ENCODE measurements at regions not wholly inside any gene's neighbourhood (a gene's known extent, or its start where the extent isn't known, plus 50 kb on each side); places are given as distances from the start of the nearest gene placed in this dataset.

DNA sequence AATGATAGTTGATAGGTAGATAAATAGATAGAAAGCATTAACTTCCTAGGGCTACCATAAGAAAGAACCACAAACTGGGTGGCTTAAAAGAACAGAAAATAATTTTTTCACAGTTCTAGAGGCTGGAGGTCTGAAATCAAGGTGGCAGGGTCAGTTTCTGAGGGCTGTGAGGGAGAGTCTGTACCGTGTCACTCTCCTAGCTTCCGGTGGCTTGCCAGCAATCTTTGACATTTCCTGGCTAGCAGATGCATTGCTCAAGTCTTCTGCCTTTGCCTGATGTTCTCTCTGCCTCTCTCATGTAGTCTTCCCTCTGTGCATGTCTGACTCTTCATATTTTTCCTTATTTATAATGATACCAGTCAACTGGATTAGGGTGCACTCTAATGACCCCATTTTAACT lies 1132.7 kb downstream of the CDH9 start:
- H3K4me3 ChIP-seq (ENCODE audit: low read depth, low read length), result no peak overlapping the region
- peaks cover 2% of the 10 kb centered on the region for H3K9me3 ChIP-seq (ENCODE audit: control insufficient read depth, insufficient read depth, low read length)
- H3K27me3 ChIP-seq (ENCODE audit: control insufficient read depth, insufficient read depth, low read length), result no peaks in the 10 kb centered on the region
- WGBS (ENCODE audit: insufficient coverage), result 92% methylated on average over 2 of the region's 2 CpGs
- no peak for DNase-seq (ENCODE audit: low read depth in 4 of 6, low spot score in 6 of 6)
- no peaks in the 10 kb centered on the region for H3K4me1 ChIP-seq (ENCODE audit: control insufficient read depth, insufficient read depth, low read length)
- H3K27ac ChIP-seq (ENCODE audit: low read depth, low read length), result no peak overlapping the region
- no peaks in the 10 kb centered on the region for H3K36me3 ChIP-seq (ENCODE audit: control insufficient read depth, insufficient read depth, low read length)

DNA sequence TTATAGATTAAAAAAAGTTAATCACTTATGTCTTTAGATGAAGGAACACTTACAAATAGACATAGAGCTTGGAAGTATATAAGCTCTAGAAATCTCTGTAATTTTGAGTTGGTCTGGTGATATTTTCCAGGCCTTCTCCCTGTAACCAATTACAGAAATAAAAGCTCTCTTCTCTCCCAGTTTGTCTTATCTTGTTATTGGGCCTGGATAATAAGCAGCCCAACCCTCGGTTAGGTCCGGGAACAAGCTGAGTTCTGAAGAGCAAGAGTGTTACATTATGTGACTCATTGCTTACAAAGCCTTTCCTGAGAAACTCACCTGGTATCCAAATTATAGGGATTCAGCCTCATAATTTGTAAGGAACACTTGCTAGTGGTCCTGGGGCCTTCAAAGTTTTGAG lies 1146.2 kb downstream of the CDH9 start:
- Histone ChIP-seq H3K9me3 (ENCODE audit: control insufficient read depth, insufficient read depth, low read length) (peaks cover 2% of the 10 kb centered on the region), H3K4me3 (ENCODE audit: low read depth, low read length) (no peak overlapping the region), H3K4me1 (ENCODE audit: control insufficient read depth, insufficient read depth, low read length) (no peaks in the 10 kb centered on the region), H3K36me3 (ENCODE audit: control insufficient read depth, insufficient read depth, low read length) (no peaks in the 10 kb centered on the region), H3K27ac (ENCODE audit: low read depth, low read length) (no peak overlapping the region), H3K27me3 (ENCODE audit: control insufficient read depth, insufficient read depth, low read length) (no peaks in the 10 kb centered on the region)
- WGBS (ENCODE audit: insufficient coverage), result no CpG with 5 or more reads among the region's 2 CpGs
- DNase-seq (ENCODE audit: low read depth in 4 of 6, low spot score in 6 of 6), result no peak

DNA sequence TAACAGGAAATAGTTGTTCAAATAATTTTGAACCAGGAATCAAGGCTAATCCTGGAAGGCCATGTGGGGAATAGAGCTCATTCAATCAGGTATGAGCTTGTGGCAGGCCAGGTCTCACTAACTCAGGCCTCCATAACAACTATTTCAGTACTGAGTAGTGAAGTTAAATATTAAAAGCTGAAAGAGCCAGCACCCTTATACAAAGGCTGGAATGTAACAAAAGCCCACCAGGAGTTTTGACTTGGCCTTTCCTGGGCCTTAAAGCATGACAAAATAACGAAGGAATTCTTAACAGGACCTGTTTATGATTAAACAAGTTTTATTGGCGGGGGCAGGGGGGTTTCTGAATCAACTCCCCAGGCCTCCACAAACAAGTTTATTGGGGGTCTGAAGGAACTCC lies 1146.7 kb downstream of the CDH9 start:
- H3K9me3 ChIP-seq (ENCODE audit: control insufficient read depth, insufficient read depth, low read length), result peaks cover 2% of the 10 kb centered on the region
- H3K27ac ChIP-seq (ENCODE audit: low read depth, low read length), result no peak overlapping the region
- no peaks in the 10 kb centered on the region for H3K36me3 ChIP-seq (ENCODE audit: control insufficient read depth, insufficient read depth, low read length)
- H3K27me3 ChIP-seq (ENCODE audit: control insufficient read depth, insufficient read depth, low read length), result no peaks in the 10 kb centered on the region
- no peaks in the 10 kb centered on the region for H3K4me1 ChIP-seq (ENCODE audit: control insufficient read depth, insufficient read depth, low read length)
- DNase-seq (ENCODE audit: low read depth in 4 of 6, low spot score in 6 of 6), result no peak
- WGBS (ENCODE audit: insufficient coverage), result no CpG with 5 or more reads among the region's 2 CpGs
- H3K4me3 ChIP-seq (ENCODE audit: low read depth, low read length), result no peak overlapping the region

DNA sequence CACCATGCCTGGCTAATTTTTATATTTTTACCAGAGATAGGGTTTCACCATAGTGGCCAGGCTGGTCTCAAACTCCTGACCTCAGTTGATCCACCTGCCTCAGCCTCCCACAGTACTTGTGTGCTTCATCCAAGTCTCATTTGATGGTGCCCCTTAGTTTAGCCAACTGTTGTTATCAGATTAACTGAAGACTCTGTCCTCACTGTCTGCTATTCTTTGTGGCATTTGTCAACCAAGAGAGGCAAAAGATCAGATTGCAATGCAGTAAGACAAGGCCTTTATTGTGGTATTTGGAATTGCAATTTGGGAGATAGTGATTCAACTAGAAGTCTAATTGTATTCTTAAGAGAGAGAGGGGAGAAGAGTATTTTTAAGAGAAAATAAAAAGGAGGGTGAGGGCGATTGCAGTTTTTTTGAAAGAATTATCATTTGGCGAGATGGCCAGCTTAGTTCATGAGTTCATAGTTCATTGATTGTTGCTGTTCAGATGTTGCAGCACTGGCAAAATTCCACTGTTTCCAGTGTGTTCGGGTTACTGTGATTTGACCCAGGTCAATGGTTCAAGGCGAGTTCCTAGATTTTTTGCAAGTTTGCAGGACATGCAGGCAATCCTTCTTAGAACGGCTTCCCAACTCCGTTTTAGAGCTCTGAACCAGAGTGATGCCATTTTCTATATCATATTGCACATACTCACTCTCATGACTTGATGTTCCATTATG lies 1156.9 kb downstream of the CDH9 start:
- no peaks in the 10 kb centered on the region for H3K27me3 ChIP-seq (ENCODE audit: control insufficient read depth, insufficient read depth, low read length)
- H3K4me1 ChIP-seq (ENCODE audit: control insufficient read depth, insufficient read depth, low read length), result no peaks in the 10 kb centered on the region
- no peaks in the 10 kb centered on the region for H3K36me3 ChIP-seq (ENCODE audit: control insufficient read depth, insufficient read depth, low read length)
- H3K9me3 ChIP-seq (ENCODE audit: control insufficient read depth, insufficient read depth, low read length), result no peaks in the 10 kb centered on the region
- 96% methylated on average over 5 of the region's 6 CpGs for WGBS (ENCODE audit: insufficient coverage)
- H3K27ac ChIP-seq (ENCODE audit: low read depth, low read length), result no peak overlapping the region
- no peak overlapping the region for H3K4me3 ChIP-seq (ENCODE audit: low read depth, low read length)
- DNase-seq (ENCODE audit: low read depth in 4 of 6, low spot score in 6 of 6), result no peak

DNA sequence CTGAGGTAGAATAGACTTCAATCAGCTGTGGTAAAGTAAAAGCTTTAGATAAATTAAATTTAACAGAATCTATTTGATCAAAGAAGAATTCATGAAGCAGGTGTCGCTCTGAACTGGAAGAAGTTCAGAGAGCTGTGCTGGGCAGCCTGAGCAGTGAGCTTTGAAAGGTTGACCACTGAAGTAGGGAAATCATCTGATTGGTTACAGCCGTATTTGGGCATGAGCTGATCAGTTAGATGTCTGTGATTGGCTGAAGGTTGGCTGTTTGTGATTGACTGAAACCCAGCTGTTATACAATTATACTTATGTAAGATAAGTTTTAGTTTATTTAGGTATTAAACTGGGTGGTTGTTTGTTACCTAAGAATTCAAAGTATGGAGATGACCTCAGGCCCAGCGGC lies 1174.6 kb downstream of the CDH9 start:
- no peak for DNase-seq (ENCODE audit: low read depth in 4 of 6, low spot score in 6 of 6)

DNA sequence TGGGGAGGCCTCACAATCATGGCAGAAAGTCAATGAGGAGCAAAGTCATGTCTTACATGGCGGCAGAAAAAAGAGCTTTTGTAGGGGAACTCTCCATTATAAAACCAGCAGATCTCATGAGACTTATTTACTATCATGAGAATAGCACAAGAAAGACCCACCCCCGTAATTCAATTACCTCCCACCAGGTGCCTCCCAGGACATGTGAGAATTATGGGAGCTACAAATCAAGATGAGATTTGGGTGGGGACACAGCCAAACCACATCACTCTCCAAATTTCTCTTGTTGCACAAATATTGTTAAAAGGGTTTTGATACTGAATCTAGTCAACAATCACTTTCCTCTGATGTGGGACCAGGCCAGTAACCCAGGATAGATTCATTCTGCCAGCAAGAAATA lies 1176.1 kb downstream of the CDH9 start:
- Histone ChIP-seq H3K27me3 (ENCODE audit: control insufficient read depth, insufficient read depth, low read length) (no peaks in the 10 kb centered on the region), H3K4me1 (ENCODE audit: control insufficient read depth, insufficient read depth, low read length) (no peaks in the 10 kb centered on the region), H3K9me3 (ENCODE audit: control insufficient read depth, insufficient read depth, low read length) (no peaks in the 10 kb centered on the region), H3K4me3 (ENCODE audit: low read depth, low read length) (no peak overlapping the region), H3K36me3 (ENCODE audit: control insufficient read depth, insufficient read depth, low read length) (no peaks in the 10 kb centered on the region), H3K27ac (ENCODE audit: low read depth, low read length) (no peak overlapping the region)
- WGBS (ENCODE audit: insufficient coverage), result no CpG with 5 or more reads among the region's 2 CpGs
- no peak for DNase-seq (ENCODE audit: low read depth in 4 of 6, low spot score in 6 of 6)

More for the DNA sequence above, 1174.6 kb downstream of the CDH9 start:
- H3K9me3 ChIP-seq (ENCODE audit: control insufficient read depth, insufficient read depth, low read length), result no peaks in the 10 kb centered on the region
- no peaks in the 10 kb centered on the region for H3K4me1 ChIP-seq (ENCODE audit: control insufficient read depth, insufficient read depth, low read length)
- H3K4me3 ChIP-seq (ENCODE audit: low read depth, low read length), result no peak overlapping the region
- WGBS (ENCODE audit: insufficient coverage), result 89% methylated on average over 1 of the region's 3 CpGs
- no peaks in the 10 kb centered on the region for H3K36me3 ChIP-seq (ENCODE audit: control insufficient read depth, insufficient read depth, low read length)
- no peak overlapping the region for H3K27ac ChIP-seq (ENCODE audit: low read depth, low read length)
- H3K27me3 ChIP-seq (ENCODE audit: control insufficient read depth, insufficient read depth, low read length), result no peaks in the 10 kb centered on the region

DNA sequence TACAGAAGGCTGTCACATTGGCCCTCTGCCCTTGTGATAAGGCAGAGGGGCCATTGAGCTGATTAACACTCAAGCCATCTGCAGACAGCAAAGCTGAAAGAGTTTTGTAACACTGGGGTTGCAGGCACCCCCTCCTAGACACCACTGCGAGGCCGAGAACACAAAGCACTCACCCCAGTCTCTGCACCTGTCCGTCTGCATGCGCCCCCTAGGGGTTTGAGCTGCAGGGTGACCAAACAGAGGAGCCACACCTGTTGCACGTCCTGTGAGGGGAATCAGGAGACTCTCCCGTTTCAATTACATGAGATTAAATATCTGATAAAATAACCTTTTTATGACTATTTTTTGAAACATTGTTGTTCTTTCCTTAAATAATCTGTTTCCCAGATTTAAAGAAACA lies 1180.4 kb downstream of the CDH9 start:
- Histone ChIP-seq H3K27ac (ENCODE audit: low read depth, low read length) (no peak overlapping the region), H3K36me3 (ENCODE audit: control insufficient read depth, insufficient read depth, low read length) (no peaks in the 10 kb centered on the region), H3K27me3 (ENCODE audit: control insufficient read depth, insufficient read depth, low read length) (no peaks in the 10 kb centered on the region), H3K4me1 (ENCODE audit: control insufficient read depth, insufficient read depth, low read length) (no peaks in the 10 kb centered on the region), H3K4me3 (ENCODE audit: low read depth, low read length) (no peak overlapping the region), H3K9me3 (ENCODE audit: control insufficient read depth, insufficient read depth, low read length) (no peaks in the 10 kb centered on the region)
- 40% methylated on average over 2 of the region's 6 CpGs for WGBS (ENCODE audit: insufficient coverage)
- DNase-seq (ENCODE audit: low read depth in 4 of 6, low spot score in 6 of 6), result no peak

DNA sequence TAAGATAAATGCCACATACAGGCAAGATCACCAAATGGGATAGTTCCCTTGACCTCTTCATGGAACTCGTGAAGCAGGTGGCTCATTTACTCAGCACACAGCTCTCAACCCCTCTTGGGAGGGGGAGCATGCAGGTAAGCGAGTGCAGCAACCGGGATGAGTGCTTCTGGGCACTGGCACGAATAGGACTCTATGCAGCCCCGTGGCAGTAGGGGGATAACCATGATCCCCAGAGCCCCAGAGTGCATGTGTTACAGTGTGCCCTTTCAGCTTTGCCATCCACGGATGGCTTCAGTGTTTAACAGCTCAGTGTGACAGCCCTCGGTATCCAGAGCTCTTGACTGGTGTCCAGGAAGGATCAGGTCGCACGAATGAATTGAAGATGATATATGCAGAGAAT lies 1187.1 kb downstream of the CDH9 start:
- WGBS (ENCODE audit: insufficient coverage), result 83% methylated on average over 9 of the region's 9 CpGs

DNA sequence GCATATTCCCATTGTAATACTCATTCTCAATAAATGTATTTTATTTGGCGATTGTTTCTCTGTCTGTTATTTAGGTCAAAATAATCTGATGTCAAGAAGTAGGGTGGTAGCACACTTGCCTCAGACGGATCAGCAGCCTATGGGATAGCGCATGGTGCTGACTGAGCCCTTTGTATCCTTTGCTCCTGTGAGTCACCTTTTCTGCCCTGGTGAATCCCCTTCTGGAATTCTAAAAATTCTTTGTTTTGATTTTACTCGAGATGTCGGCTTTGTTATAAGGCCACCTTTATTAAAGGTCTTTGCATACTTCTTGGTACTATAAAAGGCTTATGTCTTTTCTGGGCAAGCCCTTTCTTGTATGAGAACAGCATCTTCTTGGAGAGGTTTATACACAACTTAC lies 1187.8 kb downstream of the CDH9 start:
- Histone ChIP-seq H3K27me3 (ENCODE audit: control insufficient read depth, insufficient read depth, low read length) (no peaks in the 10 kb centered on the region), H3K4me1 (ENCODE audit: control insufficient read depth, insufficient read depth, low read length) (no peaks in the 10 kb centered on the region), H3K4me3 (ENCODE audit: low read depth, low read length) (no peak overlapping the region), H3K36me3 (ENCODE audit: control insufficient read depth, insufficient read depth, low read length) (no peaks in the 10 kb centered on the region), H3K27ac (ENCODE audit: low read depth, low read length) (no peak overlapping the region), H3K9me3 (ENCODE audit: control insufficient read depth, insufficient read depth, low read length) (no peaks in the 10 kb centered on the region)
- WGBS (ENCODE audit: insufficient coverage), result 100% methylated on average over 2 of the region's 5 CpGs
- no peak for DNase-seq (ENCODE audit: low read depth in 4 of 6, low spot score in 6 of 6)

More for the DNA sequence above, 1187.1 kb downstream of the CDH9 start:
- Histone ChIP-seq H3K27ac (ENCODE audit: low read depth, low read length) (no peak overlapping the region), H3K4me3 (ENCODE audit: low read depth, low read length) (no peak overlapping the region), H3K9me3 (ENCODE audit: control insufficient read depth, insufficient read depth, low read length) (no peaks in the 10 kb centered on the region), H3K4me1 (ENCODE audit: control insufficient read depth, insufficient read depth, low read length) (no peaks in the 10 kb centered on the region), H3K36me3 (ENCODE audit: control insufficient read depth, insufficient read depth, low read length) (no peaks in the 10 kb centered on the region), H3K27me3 (ENCODE audit: control insufficient read depth, insufficient read depth, low read length) (no peaks in the 10 kb centered on the region)
- DNase-seq (ENCODE audit: low read depth in 4 of 6, low spot score in 6 of 6), result no peak

DNA sequence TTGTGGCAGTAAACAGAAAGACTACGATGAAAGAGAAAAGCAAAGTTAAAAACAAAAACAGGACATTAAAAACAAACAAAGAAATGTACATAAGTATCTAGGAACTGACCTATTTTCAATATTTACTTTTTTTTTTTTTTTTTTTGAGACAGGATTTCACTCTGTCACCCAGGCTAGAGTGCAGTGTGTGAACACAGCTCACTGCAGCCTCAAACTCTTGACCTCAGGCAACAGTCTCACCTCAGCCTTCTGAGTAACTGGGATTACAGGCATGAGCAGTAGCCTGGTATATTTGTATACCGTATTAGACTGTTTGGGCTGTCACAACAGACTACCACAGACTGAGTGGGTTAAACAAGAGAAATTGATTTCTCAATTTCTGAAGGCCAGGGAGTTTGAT lies 1189.1 kb downstream of the CDH9 start:
- no CpG with 5 or more reads among the region's 2 CpGs for WGBS (ENCODE audit: insufficient coverage)
- Histone ChIP-seq H3K4me1 (ENCODE audit: control insufficient read depth, insufficient read depth, low read length) (no peaks in the 10 kb centered on the region), H3K9me3 (ENCODE audit: control insufficient read depth, insufficient read depth, low read length) (no peaks in the 10 kb centered on the region), H3K4me3 (ENCODE audit: low read depth, low read length) (no peak overlapping the region), H3K27ac (ENCODE audit: low read depth, low read length) (no peak overlapping the region), H3K36me3 (ENCODE audit: control insufficient read depth, insufficient read depth, low read length) (no peaks in the 10 kb centered on the region), H3K27me3 (ENCODE audit: control insufficient read depth, insufficient read depth, low read length) (no peaks in the 10 kb centered on the region)
- no peak for DNase-seq (ENCODE audit: low read depth in 4 of 6, low spot score in 6 of 6)

All from spinal cord (tissue), 9 donors.